Neutrophil (primary cell): ENCODE measurements at regions not wholly inside any gene's neighbourhood (a gene's known extent, or its start where the extent isn't known, plus 50 kb on each side); places are given as distances from the start of the nearest gene placed in this dataset.

Experiments used
- H3K27ac ChIP-seq: fragments of 200-600 bp; sonication (generic); 2 replicates; pipeline ENCODE4 v1.5.1; 2016; ENCODE audit warnings: mild to moderate bottlenecking, moderate library complexity
- H3K27me3 ChIP-seq: fragments of 200-600 bp; sonication (generic); 2 replicates; pipeline ENCODE4 v1.6.0; 2016; ENCODE audit warnings: mild to moderate bottlenecking
- H3K36me3 ChIP-seq: fragments of 200-600 bp; sonication (generic); 2 replicates; pipeline ENCODE4 v1.5.1; 2017
- H3K4me1 ChIP-seq, 2 experiments: fragments of 200-600 bp in 1 of 2; sonication (generic) in 1 of 2; 1 replicate in 1 of 2; 2 replicates in 1 of 2; pipeline versions ENCODE4 v1.5.1 to v1.6.1; 2013 to 2016; ENCODE audit warnings: low read depth in 1 of 2, low read length in 1 of 2, mild to moderate bottlenecking in 1 of 2, moderate library complexity in 1 of 2; ENCODE audit not compliant: control insufficient read depth in 1 of 2, insufficient read depth in 1 of 2
- H3K4me3 ChIP-seq, 2 experiments: fragments of 200-600 bp in 1 of 2; sonication (generic) in 1 of 2; 1 replicate in 1 of 2; 2 replicates in 1 of 2; pipeline ENCODE4 v1.5.1; 2013 to 2016; ENCODE audit warnings: low read depth in 1 of 2, low read length in 1 of 2, mild to moderate bottlenecking in 1 of 2, moderate library complexity in 1 of 2
- H3K9me3 ChIP-seq: fragments of 200-600 bp; sonication (generic); 2 replicates; pipeline ENCODE4 v1.5.1; 2016
- CTCF ChIP-seq: fragments of 200-600 bp; sonication (generic); IDR thresholded peaks from 2 replicates; pipeline ENCODE4 v1.5.1; 2016; ENCODE audit warnings: antibody characterized with exemption

- Histone ChIP-seq H3K27ac (no peak overlapping the region), H3K9me3 (no peaks in the 10 kb centered on the region), H3K4me3 (no peak overlapping the region), H3K27me3 (no peaks in the 10 kb centered on the region), H3K4me1 (no peaks in the 10 kb centered on the region), H3K36me3 (no peaks in the 10 kb centered on the region)
- no peak for TF ChIP-seq CTCF
Observed at GRCh38 chr22:47600791-47601625, 838.6 kb downstream of the TBC1D22A start.

GRCh38 chr22:47600281-47600680 lies 837.8 kb downstream of the TBC1D22A start:
- no peaks in the 10 kb centered on the region for H3K27me3 ChIP-seq
- no peaks in the 10 kb centered on the region for H3K4me1 ChIP-seq
- H3K4me3 ChIP-seq = no peak overlapping the region
- no peak for TF ChIP-seq CTCF
- H3K9me3 ChIP-seq = no peaks in the 10 kb centered on the region
- H3K36me3 ChIP-seq = no peaks in the 10 kb centered on the region
- no peak overlapping the region for H3K27ac ChIP-seq

- TF ChIP-seq CTCF = no peak
- Histone ChIP-seq H3K9me3 (no peaks in the 10 kb centered on the region), H3K27me3 (no peaks in the 10 kb centered on the region), H3K4me3 (no peak overlapping the region), H3K27ac (no peak overlapping the region), H3K4me1 (no peaks in the 10 kb centered on the region), H3K36me3 (no peaks in the 10 kb centered on the region)
Observed at GRCh38 chr22:47599753-47600152, 837.3 kb downstream of the TBC1D22A start.

GRCh38 chr22:47598864-47599263 lies 836.4 kb downstream of the TBC1D22A start:
- H3K9me3 ChIP-seq = no peaks in the 10 kb centered on the region
- no peak overlapping the region for H3K4me3 ChIP-seq
- no peaks in the 10 kb centered on the region for H3K36me3 ChIP-seq
- no peaks in the 10 kb centered on the region for H3K4me1 ChIP-seq
- H3K27ac ChIP-seq = no peak overlapping the region
- no peak for TF ChIP-seq CTCF
- H3K27me3 ChIP-seq = no peaks in the 10 kb centered on the region

- no peaks in the 10 kb centered on the region for H3K36me3 ChIP-seq
- H3K9me3 ChIP-seq = no peaks in the 10 kb centered on the region
- no peaks in the 10 kb centered on the region for H3K27me3 ChIP-seq
- H3K4me1 ChIP-seq = no peaks in the 10 kb centered on the region
- H3K27ac ChIP-seq = no peak overlapping the region
- no peak for TF ChIP-seq CTCF
- no peak overlapping the region for H3K4me3 ChIP-seq
Observed at GRCh38 chr22:47597041-47597440, 834.6 kb downstream of the TBC1D22A start.
